DOHH2 (cell line): ENCODE measurements at regions not wholly inside any gene's neighbourhood (a gene's known extent, or its start where the extent isn't known, plus 50 kb on each side); places are given as distances from the start of the nearest gene placed in this dataset.

ENCODE experiments used
- H3F3A ChIP-seq: fragments of 200-600 bp; sonication (generic), shearing (Covaris generic); 2 replicates; pipeline ENCODE4 v1.6.0; 2016; ENCODE audit warnings: antibody characterized with exemption, mild to moderate bottlenecking; ENCODE audit not compliant: control insufficient read depth, insufficient read depth
- H3K27ac ChIP-seq: fragments of 200-600 bp; sonication (generic); 2 replicates; pipeline ENCODE4 v1.5.1; 2014; ENCODE audit warnings: low read depth, mild to moderate bottlenecking, low read length, moderate library complexity
- H3K27me3 ChIP-seq: fragments of 200-600 bp; sonication (generic); 2 replicates; pipeline ENCODE4 v1.6.1; 2014; ENCODE audit warnings: mild to moderate bottlenecking, low read length, mixed read lengths; ENCODE audit not compliant: control insufficient read depth
- H3K36me3 ChIP-seq: fragments of 200-600 bp; sonication (generic); 2 replicates; pipeline ENCODE4 v1.6.1; 2014; ENCODE audit warnings: mild to moderate bottlenecking, low read length, moderate library complexity, mixed read lengths; ENCODE audit not compliant: control insufficient read depth
- H3K4me1 ChIP-seq: fragments of 200-600 bp; sonication (generic); 2 replicates; pipeline ENCODE4 v1.6.1; 2014; ENCODE audit warnings: mild to moderate bottlenecking, low read length, mixed read lengths; ENCODE audit not compliant: control insufficient read depth
- H3K4me2 ChIP-seq: fragments of 200-600 bp; sonication (generic); 2 replicates; pipeline ENCODE4 v1.6.0; 2014; ENCODE audit warnings: mild to moderate bottlenecking, low read length, moderate library complexity
- H3K4me3 ChIP-seq: fragments of 200-600 bp; sonication (generic); 2 replicates; pipeline ENCODE4 v1.5.1; 2014; ENCODE audit warnings: mild to moderate bottlenecking, low read length, mixed read lengths
- H3K79me2 ChIP-seq: fragments of 200-600 bp; sonication (generic); 2 replicates; pipeline ENCODE4 v1.6.1; 2014; ENCODE audit warnings: mild to moderate bottlenecking, low read length, mixed read lengths; ENCODE audit not compliant: control insufficient read depth
- H3K9me2 ChIP-seq: fragments of 200-600 bp; sonication (generic); replicated peaks from 2 replicates; pipeline ENCODE4 v1.6.1; 2014; ENCODE audit warnings: mild to moderate bottlenecking, low read length, mixed read lengths; ENCODE audit not compliant: control insufficient read depth
- H3K9me3 ChIP-seq: fragments of 200-600 bp; sonication (generic); 2 replicates; pipeline ENCODE4 v1.6.1; 2014; ENCODE audit warnings: antibody characterized with exemption, low read length, mixed read lengths; ENCODE audit not compliant: control insufficient read depth, insufficient read depth
- H4K20me1 ChIP-seq: fragments of 200-600 bp; sonication (generic); 2 replicates; pipeline ENCODE4 v1.6.0; 2014; ENCODE audit warnings: low read depth, mild to moderate bottlenecking, antibody characterized with exemption, low read length, moderate library complexity; ENCODE audit not compliant: control insufficient read depth, insufficient read depth
- CTCF ChIP-seq: fragments of 200-600 bp; sonication (generic); IDR thresholded peaks from one replicate; pipeline ENCODE4 v1.5.1; 2014; ENCODE audit warnings: antibody characterized with exemption, mild to moderate bottlenecking, low read depth, low read length; ENCODE audit not compliant: poor library complexity, severe bottlenecking
- EZH2phosphoT487 ChIP-seq: fragments of 200-600 bp; sonication (generic); IDR thresholded peaks from 2 replicates; pipeline ENCODE4 v1.6.1; 2017; ENCODE audit warnings: borderline replicate concordance, mild to moderate bottlenecking, antibody characterized with exemption, low read length, moderate library complexity, mixed read lengths

GRCh38 chr16:79305074-79305473 is 295.5 kb downstream of the MAF start:
- TF ChIP-seq CTCF (no peak), EZH2phosphoT487 (no peak)
- no peaks in the 10 kb centered on the region for H3K79me2 ChIP-seq
- no peak overlapping the region for H3K4me3 ChIP-seq
- H3K4me2 ChIP-seq = no peak overlapping the region
- H3F3A ChIP-seq = no peaks in the 10 kb centered on the region
- H3K4me1 ChIP-seq = no peaks in the 10 kb centered on the region
- H3K9me2 ChIP-seq = no peaks in the 10 kb centered on the region
- H4K20me1 ChIP-seq = no peaks in the 10 kb centered on the region
- no peaks in the 10 kb centered on the region for H3K36me3 ChIP-seq
- H3K27ac ChIP-seq = no peak overlapping the region
- H3K9me3 ChIP-seq = no peaks in the 10 kb centered on the region
- peaks cover 11% of the 10 kb centered on the region; the same call in 1 of the 2 replicates for H3K27me3 ChIP-seq

GRCh38 chr16:79303959-79304387 is 296.6 kb downstream of the MAF start:
- peaks cover 11% of the 10 kb centered on the region; the same call in 1 of the 2 replicates for H3K27me3 ChIP-seq
- no peaks in the 10 kb centered on the region for H3K4me1 ChIP-seq
- no peak overlapping the region for H3K4me2 ChIP-seq

GRCh38 chr16:79303206-79303605 is 297.3 kb downstream of the MAF start:
- no peaks in the 10 kb centered on the region for H3K4me1 ChIP-seq

More at GRCh38 chr16:79303959-79304387, 296.6 kb downstream of the MAF start:
- no peaks in the 10 kb centered on the region for H4K20me1 ChIP-seq
- no peaks in the 10 kb centered on the region for H3K36me3 ChIP-seq
- no peaks in the 10 kb centered on the region for H3K9me3 ChIP-seq
- TF ChIP-seq CTCF = no peak
- no peak for TF ChIP-seq EZH2phosphoT487
- no peaks in the 10 kb centered on the region for H3F3A ChIP-seq
- H3K27ac ChIP-seq = no peak overlapping the region
- H3K9me2 ChIP-seq = no peaks in the 10 kb centered on the region
- H3K4me3 ChIP-seq = no peak overlapping the region
- no peaks in the 10 kb centered on the region for H3K79me2 ChIP-seq

More at GRCh38 chr16:79303206-79303605, 297.3 kb downstream of the MAF start:
- no peak overlapping the region for H3K4me3 ChIP-seq
- H4K20me1 ChIP-seq = no peaks in the 10 kb centered on the region
- no peaks in the 10 kb centered on the region for H3K9me3 ChIP-seq
- no peak for TF ChIP-seq EZH2phosphoT487
- TF ChIP-seq CTCF = no peak
- no peaks in the 10 kb centered on the region for H3K79me2 ChIP-seq
- H3K27me3 ChIP-seq = peaks cover 11% of the 10 kb centered on the region; the same call in 1 of the 2 replicates
- no peaks in the 10 kb centered on the region for H3F3A ChIP-seq
- H3K27ac ChIP-seq = no peak overlapping the region
- H3K4me2 ChIP-seq = no peak overlapping the region
- no peaks in the 10 kb centered on the region for H3K36me3 ChIP-seq
- H3K9me2 ChIP-seq = no peaks in the 10 kb centered on the region
